IPS DF 6.9 (cell line): ENCODE measurements at regions not wholly inside any gene's neighbourhood (a gene's known extent, or its start where the extent isn't known, plus 50 kb on each side); places are given as distances from the start of the nearest gene placed in this dataset.
A peak's percentile ranks its signal among the peaks of the same experiment; 100 is the strongest.

Experiments used
- DNase-seq: peaks from one replicate; pipeline ENCODE4 v3.0.0-alpha.2; 2013; ENCODE audit warnings: low read depth, low spot score
- H3K27ac ChIP-seq: one replicate; pipeline ENCODE4 v1.5.1; 2013; ENCODE audit warnings: low read length, control low read depth
- H3K27me3 ChIP-seq: 2 replicates; pipeline ENCODE4 v1.6.1; 2013; ENCODE audit warnings: mild to moderate bottlenecking, low read length; ENCODE audit not compliant: control insufficient read depth, insufficient read depth
- H3K36me3 ChIP-seq: 2 replicates; pipeline ENCODE4 v1.6.1; 2013; ENCODE audit warnings: low read length; ENCODE audit not compliant: control insufficient read depth, insufficient read depth
- H3K4me1 ChIP-seq: 2 replicates; pipeline ENCODE4 v1.6.1; 2013; ENCODE audit warnings: low read length; ENCODE audit not compliant: control insufficient read depth, insufficient read depth
- H3K4me3 ChIP-seq: 2 replicates; pipeline ENCODE4 v1.5.1; 2013; ENCODE audit warnings: mild to moderate bottlenecking, low read length
- H3K9me3 ChIP-seq: 2 replicates; pipeline ENCODE4 v1.6.1; 2013; ENCODE audit warnings: low read length, inconsistent platforms; ENCODE audit not compliant: control insufficient read depth, insufficient read depth
- WGBS: extraction: QIAGEN DNeasy Blood & Tissue Kit; methylation state at CpG from one replicate; pipeline ENCODE4 v1.1.7; 2013; ENCODE audit warnings: mixed read lengths, missing lambda C conversion rate; ENCODE audit not compliant: insufficient read length, insufficient coverage; 5-methylcytosine and 5-hydroxymethylcytosine counted together

GRCh38 chr3:176879710-176880109 is 317.6 kb downstream of the TBL1XR1 start:
- WGBS: no CpG with 5 or more reads among the region's 1 CpG
- DNase-seq: no peak
- H3K9me3 ChIP-seq: no peaks in the 10 kb centered on the region
- no peaks in the 10 kb centered on the region for H3K4me1 ChIP-seq
- no peaks in the 10 kb centered on the region for H3K36me3 ChIP-seq
- H3K27me3 ChIP-seq: no peaks in the 10 kb centered on the region
- H3K27ac ChIP-seq: no peak overlapping the region
- H3K4me3 ChIP-seq: no peak overlapping the region

- H3K4me1 ChIP-seq: peaks cover 1% of the 10 kb centered on the region; the same call in 1 of the 2 replicates
- H3K27ac ChIP-seq: no peak overlapping the region
- H3K27me3 ChIP-seq: no peaks in the 10 kb centered on the region
- no CpG with 5 or more reads among the region's 1 CpG for WGBS
- no peaks in the 10 kb centered on the region for H3K9me3 ChIP-seq
- H3K36me3 ChIP-seq: no peaks in the 10 kb centered on the region
- DNase-seq: no peak
- no peak overlapping the region for H3K4me3 ChIP-seq
Observed at GRCh38 chr3:176873261-176873660, 324.0 kb downstream of the TBL1XR1 start.

DNA sequence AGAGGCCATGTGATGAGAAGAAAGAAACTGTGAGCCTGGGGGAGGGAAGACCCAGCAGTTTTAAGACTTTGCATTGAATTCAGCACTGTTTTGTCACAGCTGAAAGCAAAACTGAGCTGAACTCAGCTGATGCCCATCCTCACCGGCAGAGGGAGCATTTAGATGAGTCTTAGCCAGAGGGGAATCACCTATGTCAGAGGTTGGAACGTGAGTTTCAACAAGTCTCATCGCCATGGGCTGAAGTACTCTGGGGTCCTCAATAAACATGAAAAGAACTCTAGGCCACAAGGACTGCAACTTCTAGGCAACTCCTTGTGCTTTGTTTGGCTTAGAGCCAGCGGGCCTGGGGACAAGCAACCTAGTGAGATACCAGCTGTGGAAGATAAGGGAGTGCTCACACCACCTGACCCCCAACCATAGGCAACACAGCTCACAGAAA is 324.5 kb downstream of the TBL1XR1 start:
- Histone ChIP-seq H3K4me1 (peaks cover 1% of the 10 kb centered on the region; the same call in 1 of the 2 replicates), H3K36me3 (no peaks in the 10 kb centered on the region), H3K27me3 (no peaks in the 10 kb centered on the region), H3K4me3 (no peak overlapping the region), H3K27ac (no peak overlapping the region), H3K9me3 (no peaks in the 10 kb centered on the region)
- peak; percentile 63 for DNase-seq
- no CpG with 5 or more reads among the region's 4 CpGs for WGBS

DNA sequence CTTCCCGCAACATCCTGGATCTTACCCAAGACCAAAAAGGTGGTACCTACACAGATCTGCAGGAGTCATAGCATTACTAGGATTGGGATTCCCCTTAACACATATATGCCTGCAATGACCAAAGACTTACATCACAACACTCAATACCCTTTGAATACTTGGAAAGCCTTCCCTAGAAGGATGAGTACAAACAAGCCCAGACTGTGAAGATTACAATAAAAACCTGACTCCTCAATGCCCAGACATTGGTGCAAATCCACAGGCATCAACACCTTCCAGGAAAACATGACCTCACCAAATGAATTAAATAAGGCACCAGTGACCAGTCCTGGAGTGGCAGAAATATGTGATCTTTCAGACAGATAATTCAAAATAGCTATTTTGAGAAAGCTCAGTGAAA is 326.8 kb downstream of the TBL1XR1 start:
- H3K36me3 ChIP-seq: no peaks in the 10 kb centered on the region
- H3K9me3 ChIP-seq: no peaks in the 10 kb centered on the region
- no peaks in the 10 kb centered on the region for H3K27me3 ChIP-seq
- peaks cover 1% of the 10 kb centered on the region; the same call in 1 of the 2 replicates for H3K4me1 ChIP-seq
- no peak for DNase-seq
- no peak overlapping the region for H3K4me3 ChIP-seq
- WGBS: no CpG with 5 or more reads among the region's 1 CpG
- H3K27ac ChIP-seq: no peak overlapping the region

GRCh38 chr3:176867681-176868663 is 329.3 kb downstream of the TBL1XR1 start:
- Histone ChIP-seq H3K9me3 (no peaks in the 10 kb centered on the region), H3K36me3 (no peaks in the 10 kb centered on the region), H3K27me3 (no peaks in the 10 kb centered on the region), H3K27ac (no peak overlapping the region), H3K4me3 (no peak overlapping the region), H3K4me1 (peaks cover 1% of the 10 kb centered on the region; the same call in 1 of the 2 replicates)
- no peak for DNase-seq
- WGBS: no CpG with 5 or more reads among the region's 7 CpGs

- Histone ChIP-seq H3K4me3 (no peak overlapping the region), H3K27ac (no peak overlapping the region), H3K9me3 (no peaks in the 10 kb centered on the region), H3K4me1 (no peaks in the 10 kb centered on the region), H3K36me3 (no peaks in the 10 kb centered on the region), H3K27me3 (no peaks in the 10 kb centered on the region)
- no peak for DNase-seq
- no CpG with 5 or more reads among the region's 4 CpGs for WGBS
Observed at GRCh38 chr3:176861137-176861536, 336.1 kb downstream of the TBL1XR1 start.

DNA sequence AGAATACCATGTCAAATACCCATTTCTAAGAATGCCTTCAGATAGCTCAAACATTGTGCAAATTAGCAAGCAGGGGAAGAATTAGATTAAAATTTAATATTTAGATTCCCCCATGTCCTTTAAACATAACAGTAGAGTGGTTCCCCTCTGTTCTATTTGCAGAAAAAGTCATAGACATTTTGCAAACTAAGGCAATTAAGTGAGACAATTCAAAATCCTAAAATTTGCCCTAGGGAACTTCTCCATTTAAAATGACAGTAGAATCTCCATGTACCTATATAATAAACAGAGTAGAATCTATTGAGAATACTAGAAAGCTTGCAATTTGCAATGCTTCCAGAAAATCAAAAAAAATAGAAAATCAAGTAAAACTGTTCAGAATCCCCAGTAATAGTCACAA is 340.6 kb downstream of the TBL1XR1 start:
- DNase-seq: no peak
- Histone ChIP-seq H3K4me3 (no peak overlapping the region), H3K27me3 (no peaks in the 10 kb centered on the region), H3K4me1 (no peaks in the 10 kb centered on the region), H3K27ac (no peak overlapping the region), H3K36me3 (no peaks in the 10 kb centered on the region), H3K9me3 (no peaks in the 10 kb centered on the region)

DNA sequence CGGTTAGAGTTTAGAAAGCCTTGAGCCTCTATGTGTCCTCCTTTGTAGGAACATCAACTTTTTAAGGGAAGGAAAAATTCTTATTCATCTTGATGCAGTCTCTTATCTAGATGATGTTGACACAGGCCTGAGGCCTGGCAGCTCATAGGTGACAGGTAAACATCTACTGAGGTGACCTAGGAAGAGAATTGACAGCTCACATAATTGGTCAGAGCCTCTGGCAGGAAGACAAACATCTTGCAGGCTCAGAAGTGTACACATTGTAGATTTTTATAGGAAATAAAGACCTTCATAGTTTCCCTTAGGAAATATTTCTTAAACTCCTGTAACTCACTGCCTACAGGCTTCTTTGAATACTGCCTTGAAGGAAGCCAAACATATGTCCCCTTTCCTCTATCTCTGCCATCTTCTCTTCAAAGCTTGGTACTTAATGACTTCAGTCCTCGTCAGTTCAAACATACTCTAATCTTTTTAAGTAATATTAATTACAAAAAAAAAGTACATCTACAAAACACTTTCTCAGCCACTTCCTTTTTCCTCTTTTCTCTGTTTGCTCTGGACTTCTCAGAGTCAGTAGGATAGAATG is 341.3 kb downstream of the TBL1XR1 start:
- H3K4me3 ChIP-seq: no peak overlapping the region
- no peak for DNase-seq
- H3K4me1 ChIP-seq: no peaks in the 10 kb centered on the region
- H3K27me3 ChIP-seq: no peaks in the 10 kb centered on the region
- no CpG with 5 or more reads among the region's 2 CpGs for WGBS
- H3K9me3 ChIP-seq: no peaks in the 10 kb centered on the region
- no peak overlapping the region for H3K27ac ChIP-seq
- no peaks in the 10 kb centered on the region for H3K36me3 ChIP-seq

DNA sequence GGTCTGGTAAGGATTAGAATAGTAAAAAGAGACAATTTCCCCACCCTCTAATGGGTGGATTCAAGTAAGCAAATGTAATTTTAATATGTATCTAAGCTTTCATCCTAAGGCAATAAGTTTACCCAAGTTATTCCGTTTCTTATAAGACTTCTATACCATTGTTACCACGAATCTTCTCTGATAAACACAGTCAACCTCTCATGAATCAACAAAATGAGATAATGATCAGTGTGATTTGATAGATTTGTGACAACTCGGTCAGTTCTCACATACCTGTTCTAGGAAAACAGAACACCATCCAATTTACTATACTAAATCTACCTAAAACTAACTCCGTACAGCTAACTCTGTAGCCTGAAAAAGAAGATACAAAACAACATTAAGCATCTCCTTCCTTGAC is 342.1 kb downstream of the TBL1XR1 start:
- no peak overlapping the region for H3K27ac ChIP-seq
- no peaks in the 10 kb centered on the region for H3K9me3 ChIP-seq
- no peaks in the 10 kb centered on the region for H3K36me3 ChIP-seq
- DNase-seq: no peak
- H3K4me1 ChIP-seq: no peaks in the 10 kb centered on the region
- no peaks in the 10 kb centered on the region for H3K27me3 ChIP-seq
- WGBS: no CpG with 5 or more reads among the region's 4 CpGs
- no peak overlapping the region for H3K4me3 ChIP-seq

DNA sequence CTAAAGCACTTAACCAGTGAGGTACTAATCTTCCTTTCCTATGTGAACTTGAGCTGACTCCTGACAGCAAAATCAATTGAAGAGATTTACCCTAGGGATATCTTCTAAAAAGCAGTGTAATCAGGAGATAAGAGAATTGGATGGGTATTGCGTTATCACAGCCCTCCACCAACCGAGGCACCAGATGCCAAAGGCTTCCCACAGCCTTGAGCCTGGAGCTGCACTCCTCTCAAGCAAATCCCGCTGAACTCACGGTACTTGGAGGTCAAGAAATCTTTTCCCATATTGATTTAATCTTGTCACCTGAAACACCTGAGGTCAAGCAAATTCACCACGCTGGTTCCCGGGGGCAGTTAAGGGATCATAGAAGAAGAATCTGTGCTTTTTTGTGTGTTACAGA is 346.8 kb downstream of the TBL1XR1 start:
- H3K27me3 ChIP-seq: no peaks in the 10 kb centered on the region
- no peak overlapping the region for H3K27ac ChIP-seq
- no peak overlapping the region for H3K4me3 ChIP-seq
- no peak for DNase-seq
- no peaks in the 10 kb centered on the region for H3K4me1 ChIP-seq
- WGBS: no CpG with 5 or more reads among the region's 6 CpGs
- H3K9me3 ChIP-seq: no peaks in the 10 kb centered on the region
- H3K36me3 ChIP-seq: no peaks in the 10 kb centered on the region
